Stomach (tissue), 4 donors: ENCODE measurements at regions not wholly inside any gene's neighbourhood (a gene's known extent, or its start where the extent isn't known, plus 50 kb on each side); places are given as distances from the start of the nearest gene placed in this dataset.

Experiments
- CTCF ChIP-seq, 7 experiments: fragments of 450-650 bp in 4 of 7; fragments of 200-600 bp in 3 of 7; sonication (generic) in 3 of 7; IDR thresholded peaks; one replicate each; pipeline ENCODE4 v1.5.1; 2016 to 2019; ENCODE audit warnings: antibody characterized with exemption in 7 of 7, control low read depth in 2 of 7, mild to moderate bottlenecking in 1 of 7
- POLR2A ChIP-seq, 4 donors: fragments of 450-650 bp; IDR thresholded peaks; one replicate each; pipeline ENCODE4 v1.6.1; 2016; ENCODE audit warnings: antibody characterized with exemption in 4 of 4, control low read depth in 2 of 4, mild to moderate bottlenecking in 1 of 4, moderate library complexity in 1 of 4

- TF ChIP-seq CTCF (IDR thresholded peaks at IDR 0.05) (no peak), POLR2A (IDR thresholded peaks at IDR 0.05) (no peak)
Measured at GRCh38 chr12:92614502-92614901, 88.3 kb upstream of the PLEKHG7 start.
